GM18873 (cell line): ENCODE measurements at regions not wholly inside any gene's neighbourhood (a gene's known extent, or its start where the extent isn't known, plus 50 kb on each side); places are given as distances from the start of the nearest gene placed in this dataset.
"Not testable (repeated sequence)": the region's sequence is repeated elsewhere in the genome, so short reads cannot be mapped to it uniquely, and the experiment has no call there.

Experiments used
- ATAC-seq: cut with Tn5 transposase; IDR thresholded peaks from one replicate; pipeline ENCODE4 v1.9.1; 2021; ENCODE audit warnings: mild to moderate bottlenecking, moderate library complexity, moderate number of reproducible peaks; ENCODE audit not compliant: unreplicated experiment, low FRiP score

- not testable (repeated sequence) for ATAC-seq
These were observed 698.2 kb downstream of the EFNB2 start for GRCh38 chr13:105837295-105837694.

- no peak for ATAC-seq
These were observed 704.6 kb downstream of the EFNB2 start for GRCh38 chr13:105830821-105831220.

- ATAC-seq: no peak
These were observed 708.2 kb downstream of the EFNB2 start for GRCh38 chr13:105827111-105827809.

GRCh38 chr13:105825071-105825470, 710.4 kb downstream of the EFNB2 start:
- ATAC-seq: no peak

- no peak for ATAC-seq
These were observed 714.1 kb downstream of the EFNB2 start for GRCh38 chr13:105821337-105821736.

GRCh38 chr13:105820415-105820814, 715.0 kb downstream of the EFNB2 start:
- no peak for ATAC-seq

- ATAC-seq: no peak
These were observed 718.0 kb downstream of the EFNB2 start for GRCh38 chr13:105817498-105817897.

- ATAC-seq: no peak
These were observed 718.5 kb downstream of the EFNB2 start for GRCh38 chr13:105816994-105817393.

- ATAC-seq: no peak
These were observed 720.6 kb downstream of the EFNB2 start for GRCh38 chr13:105814902-105815250.

GRCh38 chr13:105814219-105814901, 721.1 kb downstream of the EFNB2 start:
- no peak for ATAC-seq

GRCh38 chr13:105806628-105806920, 728.9 kb downstream of the EFNB2 start:
- no peak for ATAC-seq

- no peak for ATAC-seq
These were observed 729.4 kb downstream of the EFNB2 start for GRCh38 chr13:105805892-105806627.

GRCh38 chr13:105804561-105805190, 730.8 kb downstream of the EFNB2 start:
- ATAC-seq: no peak

GRCh38 chr13:105799155-105799554, 736.3 kb downstream of the EFNB2 start:
- no peak for ATAC-seq

- ATAC-seq: no peak
These were observed 736.9 kb downstream of the EFNB2 start for GRCh38 chr13:105798541-105798940.

GRCh38 chr13:105796081-105796480, 739.4 kb downstream of the EFNB2 start:
- ATAC-seq: no peak

- ATAC-seq: no peak
These were observed 744.5 kb downstream of the EFNB2 start for GRCh38 chr13:105790923-105791322.

GRCh38 chr13:105788530-105788929, 746.9 kb downstream of the EFNB2 start:
- ATAC-seq: no peak

GRCh38 chr13:105787632-105788031, 747.8 kb downstream of the EFNB2 start:
- ATAC-seq: no peak

- no peak for ATAC-seq
These were observed 750.0 kb downstream of the EFNB2 start for GRCh38 chr13:105785436-105785835.

- no peak for ATAC-seq
These were observed 752.2 kb downstream of the EFNB2 start for GRCh38 chr13:105783261-105783660.
